RWPE2 (cell line): ENCODE measurements at regions not wholly inside any gene's neighbourhood (a gene's known extent, or its start where the extent isn't known, plus 50 kb on each side); places are given as distances from the start of the nearest gene placed in this dataset.

ENCODE experiments used
- ATAC-seq: fragments of 200-7000 bp; cut with Tn5 transposase; 3 replicates; pipeline ENCODE4 v1.9.1; 2021; ENCODE audit warnings: low read depth
- DNase-seq: peaks from one replicate; pipeline ENCODE4 v3.0.0-alpha.2; 2020; ENCODE audit warnings: low spot score
- H3K27ac ChIP-seq: fragments of 450-650 bp; 2 replicates; pipeline ENCODE4 v1.5.1; 2017; ENCODE audit warnings: mild to moderate bottlenecking; ENCODE audit not compliant: poor library complexity, severe bottlenecking
- H3K27me3 ChIP-seq: fragments of 250-450 bp; sonication (Bioruptor Pico); 2 replicates; pipeline ENCODE4 v1.5.1; 2021; ENCODE audit warnings: mild to moderate bottlenecking, moderate library complexity; ENCODE audit not compliant: insufficient read depth, poor library complexity, severe bottlenecking
- H3K36me3 ChIP-seq: fragments of 250-450 bp; sonication (Bioruptor Pico); 2 replicates; pipeline ENCODE4 v1.5.1; 2020; ENCODE audit warnings: low read depth, mild to moderate bottlenecking, moderate library complexity
- H3K4me1 ChIP-seq: fragments of 250-450 bp; sonication (Bioruptor Pico); 2 replicates; pipeline ENCODE4 v1.5.1; 2021; ENCODE audit warnings: mild to moderate bottlenecking, moderate library complexity; ENCODE audit not compliant: insufficient read depth, poor library complexity, severe bottlenecking
- H3K4me3 ChIP-seq: fragments of 250-450 bp; sonication (Bioruptor Pico); 2 replicates; pipeline ENCODE4 v1.5.1; 2021; ENCODE audit warnings: mild to moderate bottlenecking, moderate library complexity; ENCODE audit not compliant: severe bottlenecking
- H3K9me3 ChIP-seq: fragments of 250-450 bp; sonication (Bioruptor Pico); 2 replicates; pipeline ENCODE4 v1.5.1; 2021; ENCODE audit warnings: mild to moderate bottlenecking, moderate library complexity; ENCODE audit not compliant: severe bottlenecking
- CTCF ChIP-seq: fragments of 450-650 bp; IDR thresholded peaks from one replicate; pipeline ENCODE4 v1.5.1; 2017; ENCODE audit warnings: mild to moderate bottlenecking, moderate library complexity; ENCODE audit not compliant: poor library complexity, severe bottlenecking

GRCh38 chr2:236748385-236748784, 178.8 kb downstream of the ACKR3 start:
- no peaks in the 10 kb centered on the region for H3K27me3 ChIP-seq
- H3K9me3 ChIP-seq: no peaks in the 10 kb centered on the region
- no peak overlapping the region for H3K4me3 ChIP-seq
- no peak for TF ChIP-seq CTCF
- peaks cover 39% of the 10 kb centered on the region for H3K4me1 ChIP-seq
- H3K27ac ChIP-seq: peak overlapping the region; percentile 87
- ATAC-seq (peak; percentile 30; the same call in 1 of the 3 replicates), DNase-seq (no peak)
- no peaks in the 10 kb centered on the region for H3K36me3 ChIP-seq

GRCh38 chr2:236748801-236749200, 179.2 kb downstream of the ACKR3 start:
- no peak for DNase-seq
- Histone ChIP-seq H3K9me3 (no peaks in the 10 kb centered on the region), H3K4me3 (no peak overlapping the region), H3K36me3 (no peaks in the 10 kb centered on the region), H3K27me3 (no peaks in the 10 kb centered on the region), H3K27ac (peak overlapping the region; percentile 87), H3K4me1 (peaks cover 39% of the 10 kb centered on the region)
- TF ChIP-seq CTCF: no peak
- no peak for ATAC-seq

- Histone ChIP-seq H3K27ac (peak overlapping the region; percentile 87), H3K4me1 (peaks cover 39% of the 10 kb centered on the region), H3K36me3 (no peaks in the 10 kb centered on the region), H3K27me3 (no peaks in the 10 kb centered on the region), H3K9me3 (no peaks in the 10 kb centered on the region), H3K4me3 (no peak overlapping the region)
- peak; percentile 26; the same call in 1 of the 3 replicates for ATAC-seq
- no peak for TF ChIP-seq CTCF
- DNase-seq: no peak
Measured at GRCh38 chr2:236749346-236749745, 179.7 kb downstream of the ACKR3 start.

GRCh38 chr2:236752096-236752495, 182.5 kb downstream of the ACKR3 start:
- Histone ChIP-seq H3K9me3 (no peaks in the 10 kb centered on the region), H3K4me1 (peaks cover 22% of the 10 kb centered on the region), H3K4me3 (no peak overlapping the region), H3K27me3 (no peaks in the 10 kb centered on the region), H3K36me3 (no peaks in the 10 kb centered on the region), H3K27ac (no peak overlapping the region)
- ATAC-seq (no peak), DNase-seq (no peak)
- TF ChIP-seq CTCF: no peak

GRCh38 chr2:236753606-236754270, 184.1 kb downstream of the ACKR3 start:
- no peak for ATAC-seq
- Histone ChIP-seq H3K4me1 (peaks cover 22% of the 10 kb centered on the region), H3K36me3 (no peaks in the 10 kb centered on the region), H3K4me3 (no peak overlapping the region), H3K9me3 (no peaks in the 10 kb centered on the region), H3K27ac (no peak overlapping the region), H3K27me3 (no peaks in the 10 kb centered on the region)
- no peak for DNase-seq
- no peak for TF ChIP-seq CTCF
